Keratinocyte (primary cell): ENCODE measurements at regions not wholly inside any gene's neighbourhood (a gene's known extent, or its start where the extent isn't known, plus 50 kb on each side); places are given as distances from the start of the nearest gene placed in this dataset.
"Not testable (repeated sequence)": the region's sequence is repeated elsewhere in the genome, so short reads cannot be mapped to it uniquely, and the experiment has no call there.

ENCODE experiments used
- CTCF ChIP-seq, 3 experiments: IDR thresholded peaks in 1 of 3; conservative IDR thresholded peaks in 1 of 3; optimal IDR thresholded peaks in 1 of 3; 2 replicates in 2 of 3; 3 replicates in 1 of 3; pipeline versions ENCODE3 to v1.5.1; 2011; ENCODE audit warnings: low read length in 3 of 3, mild to moderate bottlenecking in 3 of 3, moderate library complexity in 2 of 3, control low read depth in 1 of 3, inconsistent platforms in 1 of 3; ENCODE audit not compliant: insufficient read depth in 2 of 3; ENCODE audit errors: extremely low read depth in 1 of 3
- EZH2 ChIP-seq: IDR thresholded peaks from one replicate; pipeline ENCODE4 v1.6.1; 2012; ENCODE audit warnings: inconsistent platforms, mild to moderate bottlenecking, low read length, moderate library complexity

- not testable (repeated sequence) for TF ChIP-seq CTCF (optimal IDR thresholded peaks at IDR 0.05 in 1 of 3, IDR thresholded peaks at IDR 0.05 in 1 of 3, conservative IDR thresholded peaks at IDR 0.05 in 1 of 3; ENCODE audit: extremely low read depth in 1 of 3, insufficient read depth in 2 of 3, low read length in 3 of 3); EZH2
These were observed 156.7 kb downstream of the UTRN start for GRCh38 chr6:144441801-144442200.
